Inflammatory macrophage treated with lipopolysaccharide for 1 hour (primary cell): ENCODE measurements at regions not wholly inside any gene's neighbourhood (a gene's known extent, or its start where the extent isn't known, plus 50 kb on each side); places are given as distances from the start of the nearest gene placed in this dataset.

ENCODE experiments used
- DNase-seq, 2 donors: peaks; one replicate each; pipeline ENCODE4 v3.0.0-alpha.2; 2020 to 2022

GRCh38 chr1:166221316-166221715 is 54.5 kb upstream of the FAM78B start:
- no peak for DNase-seq

DNA sequence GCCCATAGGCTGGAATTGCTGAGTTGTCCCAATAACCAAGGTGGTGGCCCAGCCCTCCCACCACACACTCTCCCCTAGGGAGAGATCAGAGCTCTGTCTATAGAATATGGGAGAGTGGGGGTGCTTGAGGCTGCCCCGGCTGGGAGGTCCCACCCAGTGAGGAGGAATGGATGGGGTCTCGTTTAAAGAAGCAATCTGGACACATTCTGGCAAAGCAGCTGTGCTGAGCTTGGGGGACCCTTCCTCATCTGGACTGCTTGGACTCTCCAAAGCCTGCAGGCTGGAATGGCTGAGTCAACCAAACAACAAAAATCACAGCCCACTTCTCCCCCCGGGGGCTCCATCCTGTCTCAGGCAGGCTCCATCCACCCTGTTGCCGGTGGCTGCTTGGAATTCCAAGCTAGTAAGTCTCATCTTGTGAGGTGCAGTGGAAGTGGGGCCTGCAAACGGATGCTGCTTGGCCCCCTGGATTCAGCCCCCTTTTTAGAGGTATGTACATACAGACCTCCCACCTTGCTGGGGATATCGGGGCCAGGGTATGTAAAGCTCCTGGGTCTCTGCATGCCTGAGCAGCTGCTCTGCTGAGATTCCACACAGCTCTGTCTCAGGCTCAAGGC is 67.1 kb upstream of the FAM78B start:
- no peak for DNase-seq

GRCh38 chr1:166235728-166236127 is 68.9 kb upstream of the FAM78B start:
- no peak for DNase-seq

GRCh38 chr1:166237675-166238074 is 70.9 kb upstream of the FAM78B start:
- no peak for DNase-seq

GRCh38 chr1:166253076-166253779 is 86.4 kb upstream of the FAM78B start:
- DNase-seq, result no peak

DNA sequence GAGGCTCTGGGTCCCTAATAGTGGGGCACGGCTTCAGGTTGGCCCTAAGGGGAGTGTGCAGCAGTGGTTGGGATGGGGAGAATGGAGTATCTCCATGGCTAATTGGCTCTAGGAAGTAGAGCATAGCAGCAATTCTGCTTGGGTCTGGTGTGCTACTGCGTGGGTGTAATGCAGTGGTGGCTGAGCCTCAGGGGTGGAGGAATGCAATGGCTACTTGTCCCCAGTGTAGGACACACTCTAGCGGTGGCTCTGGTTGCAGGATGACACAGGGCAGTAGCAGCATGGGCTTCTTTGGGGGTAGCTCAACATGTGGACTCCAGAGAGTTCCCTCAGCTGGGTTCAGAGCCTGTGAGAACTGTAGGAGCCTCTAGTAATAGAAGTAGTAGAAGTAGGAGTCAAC is 91.2 kb upstream of the FAM78B start:
- DNase-seq, result no peak

DNA sequence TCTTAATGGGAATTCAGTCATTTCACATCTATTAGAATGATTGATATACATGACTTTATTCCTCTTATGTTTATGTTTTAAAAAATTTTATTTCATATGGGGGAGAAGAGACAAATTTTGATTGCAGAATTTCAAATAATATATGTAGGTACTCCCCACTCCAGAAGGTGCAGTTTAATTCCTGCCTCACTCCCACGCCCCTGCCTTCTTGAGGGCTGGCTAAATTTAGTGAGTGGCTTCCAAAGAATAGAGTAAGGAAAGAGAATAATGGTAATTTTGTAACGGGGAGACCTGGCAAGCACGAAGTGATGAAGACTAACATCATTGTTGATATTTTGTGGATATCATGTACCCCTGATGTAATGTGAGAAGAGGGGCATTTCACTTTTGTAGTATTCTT is 94.7 kb upstream of the FAM78B start:
- no peak for DNase-seq

GRCh38 chr1:166270476-166271150 is 103.8 kb upstream of the FAM78B start:
- DNase-seq, result no peak

DNA sequence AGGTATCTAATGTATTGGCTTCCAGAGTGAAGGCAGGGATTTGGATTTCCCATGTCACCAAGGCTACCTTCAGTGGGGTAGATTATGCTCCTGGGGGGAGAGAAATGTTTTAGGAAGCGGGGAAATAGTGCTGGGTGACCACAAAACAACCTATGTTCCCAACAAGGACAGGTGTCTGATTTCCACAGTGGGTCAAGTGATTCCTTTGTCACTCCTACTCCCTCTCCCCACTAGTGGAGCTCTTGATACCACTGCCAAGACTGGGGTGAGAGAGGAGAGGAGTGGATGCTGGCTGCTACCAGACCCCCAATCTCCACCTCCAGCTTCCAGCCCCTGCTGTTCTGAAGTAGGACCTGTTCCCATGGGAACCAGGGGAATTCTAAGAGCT is 104.3 kb upstream of the FAM78B start:
- no peak for DNase-seq

DNA sequence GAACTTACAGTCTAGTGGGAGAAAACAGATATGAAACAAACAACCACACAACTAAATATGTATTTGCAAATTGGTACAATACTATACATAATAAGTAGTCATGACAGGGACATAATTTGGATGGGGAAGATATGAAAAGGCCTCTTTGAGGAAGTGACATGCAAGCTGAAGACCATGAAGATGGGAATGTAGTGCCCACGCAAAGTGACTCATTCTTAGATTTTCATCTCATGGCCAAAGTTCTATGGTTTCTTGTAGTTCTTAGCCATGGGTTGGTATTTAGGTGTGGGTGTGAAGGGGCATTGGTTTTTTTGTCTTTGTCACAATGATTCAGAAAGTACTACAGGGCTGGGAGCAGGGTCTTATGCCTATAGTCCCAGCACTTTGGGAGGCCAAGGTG is 105.4 kb upstream of the FAM78B start:
- DNase-seq, result no peak

- no peak for DNase-seq
These were observed 106.0 kb upstream of the FAM78B start for GRCh38 chr1:166272851-166273250.

DNA sequence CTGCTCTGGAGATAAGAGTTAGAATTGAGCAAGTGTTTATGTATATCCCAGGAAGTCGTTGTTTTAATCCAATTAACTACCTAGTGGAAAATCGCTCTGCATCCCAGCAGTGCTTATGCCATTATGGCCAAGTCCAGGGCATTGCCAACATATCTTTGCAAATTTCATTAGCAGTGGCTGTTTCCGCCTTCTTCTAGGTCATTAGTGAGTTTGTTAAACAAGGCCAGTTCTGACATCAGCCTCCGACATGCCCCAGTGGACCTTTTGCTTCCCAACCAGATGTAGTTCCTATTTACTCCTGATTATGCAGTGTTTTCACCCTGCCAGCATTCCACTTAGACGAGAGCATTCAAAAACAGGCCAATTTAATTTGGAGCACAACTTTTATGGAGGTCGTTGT is 106.8 kb upstream of the FAM78B start:
- DNase-seq, result no peak

GRCh38 chr1:166282391-166283137 is 115.8 kb upstream of the FAM78B start:
- DNase-seq, result no peak

DNA sequence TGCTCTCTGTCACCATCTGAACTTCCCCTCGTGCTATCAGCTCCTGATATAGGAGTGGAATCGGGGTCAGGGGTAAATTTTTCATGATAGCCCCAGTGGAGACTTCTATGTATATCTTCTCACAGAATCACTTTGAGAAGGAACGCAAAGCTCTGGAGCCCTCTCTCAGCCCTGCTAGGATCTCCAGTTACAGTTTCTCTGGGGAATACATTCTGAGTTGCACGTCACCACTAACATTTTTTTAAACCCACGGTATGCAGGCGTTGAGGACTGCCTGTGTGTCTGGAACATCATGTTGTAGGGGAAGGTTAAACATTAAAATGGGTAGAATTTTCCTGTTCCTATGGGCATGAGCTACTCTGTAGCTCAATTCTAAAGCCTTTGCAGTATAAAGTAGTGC is 116.4 kb upstream of the FAM78B start:
- DNase-seq, result no peak

DNA sequence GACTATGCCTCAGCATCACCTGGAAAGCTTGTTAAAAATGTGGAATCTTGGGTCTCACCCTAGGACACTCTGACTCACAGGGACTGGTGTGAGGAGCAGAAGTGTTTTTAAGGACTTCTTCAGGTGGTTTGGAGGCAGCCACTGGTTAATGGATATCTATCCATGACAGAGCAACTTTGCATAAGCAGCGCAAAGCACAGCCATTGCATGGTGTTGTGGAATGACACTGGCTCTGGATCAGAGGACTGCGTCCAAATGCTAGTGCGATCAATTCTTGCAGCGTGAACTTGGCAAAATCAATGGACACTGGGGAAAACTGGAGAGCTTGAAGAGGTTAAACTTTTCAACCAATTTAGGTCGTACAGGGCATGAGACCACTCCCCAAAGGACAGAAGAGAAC is 116.8 kb upstream of the FAM78B start:
- no peak for DNase-seq

GRCh38 chr1:166289309-166290050 is 122.7 kb upstream of the FAM78B start:
- no peak for DNase-seq

GRCh38 chr1:166295656-166296055 is 128.9 kb upstream of the FAM78B start:
- DNase-seq, result no peak

- DNase-seq, result no peak
These were observed 131.2 kb upstream of the FAM78B start for GRCh38 chr1:166297993-166298392.

DNA sequence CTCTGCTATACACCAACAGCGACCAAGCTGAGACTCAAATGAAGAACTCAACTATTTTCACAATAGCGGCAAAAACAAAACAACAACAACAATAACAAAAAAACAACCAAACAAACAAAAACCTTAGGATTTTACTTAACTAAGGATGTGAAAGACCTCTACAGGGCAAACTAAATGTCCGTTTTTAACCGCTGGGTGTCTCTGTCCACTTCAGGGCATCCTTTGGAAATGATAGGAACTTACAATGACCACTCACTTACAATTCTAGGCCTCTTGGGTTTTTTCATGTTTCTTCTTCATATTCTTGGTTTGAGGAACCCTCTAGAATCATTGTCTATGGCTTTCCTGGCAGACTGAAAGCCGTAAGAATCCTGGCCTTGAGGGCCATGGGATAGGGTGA is 134.0 kb upstream of the FAM78B start:
- no peak for DNase-seq

DNA sequence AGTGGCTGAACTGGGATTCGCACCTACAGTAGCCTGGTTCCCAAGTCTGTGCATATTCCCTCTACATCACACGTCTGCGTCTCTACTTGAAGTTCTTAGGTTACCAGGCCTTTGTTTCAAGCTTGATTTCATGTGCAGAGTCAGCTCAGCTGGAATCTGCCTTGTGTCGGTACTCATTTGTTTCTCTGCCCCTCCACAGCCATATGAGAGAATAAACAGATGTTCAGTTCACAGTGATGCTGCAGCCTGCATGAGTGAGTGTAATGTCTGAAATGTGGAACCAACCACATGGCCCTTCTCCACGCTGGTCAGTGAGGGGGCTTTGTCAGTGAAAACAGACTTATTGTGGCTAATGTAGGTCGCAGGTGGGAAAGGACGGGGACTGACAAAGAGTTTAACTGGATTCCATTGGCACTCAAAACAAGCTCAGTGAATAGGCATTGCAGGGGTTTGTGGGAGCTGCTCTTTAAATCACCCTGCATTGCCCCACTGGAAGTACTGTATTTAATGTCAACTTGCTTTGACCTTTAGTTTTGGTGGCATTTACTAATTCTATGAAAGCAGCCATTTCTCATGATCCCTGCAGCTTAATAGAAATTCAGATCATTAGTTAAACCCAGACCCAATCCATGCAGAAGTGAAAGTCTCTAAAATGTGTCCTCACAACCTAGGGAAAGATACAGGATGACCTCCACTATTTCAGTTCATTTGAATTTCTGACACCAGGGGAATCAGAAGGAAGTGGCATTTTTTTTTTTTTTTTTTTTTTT is 136.4 kb upstream of the FAM78B start:
- no peak for DNase-seq

GRCh38 chr1:166304131-166304530 is 137.3 kb upstream of the FAM78B start:
- no peak for DNase-seq

DNA sequence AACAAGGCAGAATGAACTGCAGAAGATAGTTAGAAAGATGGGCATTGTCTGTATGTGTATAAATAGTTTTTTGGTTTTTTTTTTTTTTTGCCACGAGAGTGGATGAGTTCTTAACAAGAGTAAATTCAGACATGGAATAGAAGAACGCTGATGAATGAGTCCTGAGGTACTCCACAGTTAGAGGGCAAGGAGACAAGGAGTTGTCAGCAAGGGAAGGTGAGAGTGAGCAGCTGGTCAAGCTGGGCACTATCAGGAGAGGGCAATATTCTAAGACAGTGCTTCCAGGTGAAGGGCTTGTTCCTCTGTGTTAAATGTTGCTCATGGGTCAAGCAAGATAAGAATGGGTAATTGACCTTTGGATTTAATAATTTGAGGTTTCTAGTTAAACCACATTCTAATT is 138.6 kb upstream of the FAM78B start:
- DNase-seq, result no peak
